Esophagus muscularis mucosa (tissue), 4 donors: ENCODE measurements at regions not wholly inside any gene's neighbourhood (a gene's known extent, or its start where the extent isn't known, plus 50 kb on each side); places are given as distances from the start of the nearest gene placed in this dataset.

Source experiments
- DNase-seq: peaks from one replicate; pipeline ENCODE4 v3.0.0-alpha.2; 2017; ENCODE audit errors: extremely low spot score
- H3K27ac ChIP-seq, 4 donors: fragments of 200-600 bp; sonication (generic); replicated peaks in 1 of 4; 1 replicate in 3 of 4; 2 replicates in 1 of 4; pipeline ENCODE4 v1.5.1; 2016 to 2019; ENCODE audit warnings: mild to moderate bottlenecking in 1 of 4
- H3K27me3 ChIP-seq, 4 donors: fragments of 200-600 bp; sonication (generic); one replicate each; pipeline versions ENCODE4 v1.5.1 to v1.6.0; 2016 to 2019
- H3K36me3 ChIP-seq, 4 donors: fragments of 200-600 bp; sonication (generic); one replicate each; pipeline ENCODE4 v1.5.1; 2016 to 2019
- H3K4me1 ChIP-seq, 4 donors: fragments of 200-600 bp; sonication (generic); one replicate each; pipeline ENCODE4 v1.5.1; 2016 to 2019
- H3K4me3 ChIP-seq, 4 donors: fragments of 200-600 bp; sonication (generic); 1 replicate in 2 of 4; 2 replicates in 2 of 4; pipeline ENCODE4 v1.5.1; 2016 to 2019; ENCODE audit warnings: mild to moderate bottlenecking in 4 of 4, moderate library complexity in 1 of 4
- H3K9me3 ChIP-seq, 4 donors: fragments of 200-600 bp; sonication (generic); 1 replicate in 3 of 4; 2 replicates in 1 of 4; pipeline ENCODE4 v1.5.1; 2016 to 2019
- CTCF ChIP-seq, 3 experiments: fragments of 200-600 bp in 2 of 3; fragments of 450-650 bp in 1 of 3; sonication (generic) in 2 of 3; IDR thresholded peaks; one replicate each; pipeline ENCODE4 v1.5.1; 2017 to 2019; ENCODE audit warnings: antibody characterized with exemption in 3 of 3, mild to moderate bottlenecking in 2 of 3, moderate library complexity in 1 of 3
- EP300 ChIP-seq: sonication (generic); formaldehyde crosslinking; IDR thresholded peaks from one replicate; pipeline ENCODE4 v1.6.1; 2017; ENCODE audit warnings: antibody characterized with exemption
- POLR2A ChIP-seq: fragments of 450-650 bp; IDR thresholded peaks from one replicate; pipeline ENCODE4 v1.6.1; 2017; ENCODE audit warnings: antibody characterized with exemption, moderate library complexity, mild to moderate bottlenecking, low read depth
- POLR2AphosphoS5 ChIP-seq, 2 donors: sonication (generic); formaldehyde crosslinking; IDR thresholded peaks; one replicate each; pipeline ENCODE4 v1.6.1; 2017; ENCODE audit warnings: antibody characterized with exemption in 2 of 2
- WGBS: methylation state at CpG from one replicate; pipeline ENCODE4 v1.1.5; 2018; 5-methylcytosine and 5-hydroxymethylcytosine counted together
- intact Hi-C: fragments of 100-400 bp; cut with DNase I; formaldehyde crosslinking; loops from one replicate; pipeline ENCODE4 v1.15.1; 2023

- TF ChIP-seq CTCF (IDR thresholded peaks at IDR 0.05): no peak
- TF ChIP-seq POLR2AphosphoS5 (IDR thresholded peaks at IDR 0.05): no peak
- TF ChIP-seq EP300: no peak
- no peak for TF ChIP-seq POLR2A
- Histone ChIP-seq H3K36me3 (no peaks in the 10 kb centered on the region), H3K4me1 (peaks cover 0 to 9% (median 2%) of the 10 kb centered on the region in 4 donors), H3K9me3 (peaks cover 0 to 3% (median 0%) of the 10 kb centered on the region in 4 donors), H3K4me3 (no peak overlapping the region), H3K27ac (no peak overlapping the region), H3K27me3 (peaks cover 0 to 11% (median 0%) of the 10 kb centered on the region in 4 donors)
- intact Hi-C loops: no loop called here
- 71% methylated on average over 7 of the region's 7 CpGs for WGBS
- DNase-seq: no peak
These were observed 191.3 kb upstream of the ADARB2 start for GRCh38 chr10:1928606-1929005.

GRCh38 chr10:1923998-1924397 is 186.7 kb upstream of the ADARB2 start:
- intact Hi-C loops: no loop called here
- TF ChIP-seq CTCF (IDR thresholded peaks at IDR 0.05) (no peak), POLR2A (no peak), EP300 (no peak), POLR2AphosphoS5 (IDR thresholded peaks at IDR 0.05) (no peak)
- H3K27me3 ChIP-seq: peaks cover 0 to 7% (median 0%) of the 10 kb centered on the region in 4 donors

GRCh38 chr10:1923586-1923985 is 186.3 kb upstream of the ADARB2 start:
- DNase-seq: no peak
- no peak for TF ChIP-seq EP300
- TF ChIP-seq POLR2A: no peak
- no peak for TF ChIP-seq CTCF (IDR thresholded peaks at IDR 0.05)
- no peak for TF ChIP-seq POLR2AphosphoS5 (IDR thresholded peaks at IDR 0.05)
- H3K4me3 ChIP-seq: no peak overlapping the region
- H3K9me3 ChIP-seq: peaks cover 0 to 2% (median 0%) of the 10 kb centered on the region in 4 donors
- H3K27ac ChIP-seq: no peak overlapping the region
- WGBS: 63% methylated on average over 8 of the region's 8 CpGs
- peaks cover 0 to 7% (median 0%) of the 10 kb centered on the region in 4 donors for H3K27me3 ChIP-seq
- H3K36me3 ChIP-seq: no peaks in the 10 kb centered on the region
- no peaks in the 10 kb centered on the region for H3K4me1 ChIP-seq
- intact Hi-C loops: no loop called here

More at GRCh38 chr10:1923998-1924397, 186.7 kb upstream of the ADARB2 start:
- 100% methylated on average over 8 of the region's 12 CpGs for WGBS
- H3K36me3 ChIP-seq: no peaks in the 10 kb centered on the region
- H3K4me1 ChIP-seq: no peaks in the 10 kb centered on the region
- peaks cover 0 to 3% (median 0%) of the 10 kb centered on the region in 4 donors for H3K9me3 ChIP-seq
- H3K27ac ChIP-seq: no peak overlapping the region
- no peak for DNase-seq
- no peak overlapping the region for H3K4me3 ChIP-seq

- Histone ChIP-seq H3K4me3 (no peak overlapping the region), H3K4me1 (no peaks in the 10 kb centered on the region), H3K27me3 (peaks cover 0 to 7% (median 0%) of the 10 kb centered on the region in 4 donors), H3K36me3 (no peaks in the 10 kb centered on the region), H3K9me3 (no peaks in the 10 kb centered on the region), H3K27ac (no peak overlapping the region)
- TF ChIP-seq EP300 (no peak), CTCF (IDR thresholded peaks at IDR 0.05) (no peak), POLR2AphosphoS5 (IDR thresholded peaks at IDR 0.05) (no peak), POLR2A (no peak)
- 30% methylated on average over 4 of the region's 4 CpGs for WGBS
- intact Hi-C loops: no loop called here
- no peak for DNase-seq
These were observed 183.6 kb upstream of the ADARB2 start for GRCh38 chr10:1920941-1921340.

- 59% methylated on average over 4 of the region's 4 CpGs for WGBS
These were observed 182.8 kb upstream of the ADARB2 start for GRCh38 chr10:1920127-1920526.

More at GRCh38 chr10:1920127-1920526, 182.8 kb upstream of the ADARB2 start:
- H3K4me1 ChIP-seq: no peaks in the 10 kb centered on the region
- H3K4me3 ChIP-seq: no peak overlapping the region
- no peak overlapping the region for H3K27ac ChIP-seq
- TF ChIP-seq EP300 (no peak), CTCF (IDR thresholded peaks at IDR 0.05) (no peak), POLR2A (no peak), POLR2AphosphoS5 (IDR thresholded peaks at IDR 0.05) (no peak)
- no peaks in the 10 kb centered on the region for H3K9me3 ChIP-seq
- H3K36me3 ChIP-seq: no peaks in the 10 kb centered on the region
- intact Hi-C loops: no loop called here
- DNase-seq: no peak
- peaks cover 0 to 7% (median 0%) of the 10 kb centered on the region in 4 donors for H3K27me3 ChIP-seq
